Endometrial microvascular endothelial cells (primary cell): ENCODE measurements at regions not wholly inside any gene's neighbourhood (a gene's known extent, or its start where the extent isn't known, plus 50 kb on each side); places are given as distances from the start of the nearest gene placed in this dataset.

Experiments
- in situ Hi-C: cut with HindIII; loops from 2 replicates; pipeline ENCODE4 v1.10.0; 2017; ENCODE audit warnings: low sequenced_read_pairs, low pct_unique_long_range_greater_than_20kb; ENCODE audit errors: inconsistent ontology term

- in situ Hi-C loops, result no loop called here
Measured at GRCh38 chr12:42698213-42698612, 108.7 kb upstream of the PRICKLE1 start.

DNA sequence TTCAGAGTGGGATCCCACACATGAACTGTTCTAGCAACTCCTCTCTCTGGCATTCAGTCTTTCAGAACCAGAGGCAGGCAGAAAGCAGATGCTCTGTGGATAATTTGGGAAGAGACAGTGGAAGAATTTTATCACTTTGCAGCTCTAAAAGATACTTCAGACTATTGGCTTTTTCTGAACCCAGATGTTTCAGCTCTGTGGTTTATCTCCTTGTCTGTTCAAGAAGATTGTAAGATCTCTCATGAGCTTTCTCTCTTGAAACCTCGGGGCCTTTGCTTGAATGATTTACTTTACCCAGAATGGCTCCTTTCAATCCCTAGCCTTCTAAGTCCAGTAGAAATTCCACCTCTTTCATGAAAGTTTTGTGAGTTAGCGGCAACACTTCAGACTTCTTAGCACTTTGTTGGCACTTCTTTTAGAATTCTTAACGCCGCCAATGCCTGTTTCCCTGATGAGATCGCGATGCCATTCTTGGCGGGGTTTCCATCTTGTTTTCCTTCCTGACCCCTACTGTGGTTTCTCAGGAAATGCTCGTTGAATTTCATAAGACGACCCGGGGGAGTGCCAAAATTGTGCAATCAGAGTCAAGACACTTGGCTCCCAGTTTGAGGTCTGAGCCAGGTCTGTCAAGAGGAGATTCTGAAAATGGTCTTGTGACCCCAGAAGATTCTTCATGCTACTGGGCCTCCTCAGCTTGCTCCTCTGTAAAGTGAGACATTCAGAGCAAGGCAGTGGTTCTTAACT, 107.0 kb upstream of the PRICKLE1 start:
- in situ Hi-C loops, result no loop called here

DNA sequence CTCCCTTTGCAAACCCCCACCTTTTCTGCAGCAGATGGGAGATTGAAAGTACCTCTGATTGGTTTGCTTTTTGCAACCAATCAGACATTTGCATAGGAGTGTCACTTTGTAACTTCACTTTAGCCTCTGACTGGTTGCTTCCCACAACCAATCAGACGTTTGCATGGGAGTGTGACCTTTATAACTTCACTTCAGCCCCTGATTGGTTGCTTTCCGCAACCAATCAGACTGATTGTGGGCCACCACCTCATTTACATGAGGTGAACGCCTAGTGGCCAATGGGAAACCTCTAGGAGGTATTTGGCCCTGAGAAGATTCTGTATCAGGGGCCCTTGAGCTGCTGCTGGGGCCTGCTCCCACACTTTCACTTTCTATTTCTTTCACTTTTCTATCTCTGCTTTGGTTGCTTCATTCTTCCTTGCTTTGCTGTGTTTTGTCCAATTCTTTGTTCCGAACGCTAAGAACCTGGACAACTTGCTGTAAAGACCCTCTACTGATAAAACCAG, 106.0 kb upstream of the PRICKLE1 start:
- in situ Hi-C loops, result no loop called here

DNA sequence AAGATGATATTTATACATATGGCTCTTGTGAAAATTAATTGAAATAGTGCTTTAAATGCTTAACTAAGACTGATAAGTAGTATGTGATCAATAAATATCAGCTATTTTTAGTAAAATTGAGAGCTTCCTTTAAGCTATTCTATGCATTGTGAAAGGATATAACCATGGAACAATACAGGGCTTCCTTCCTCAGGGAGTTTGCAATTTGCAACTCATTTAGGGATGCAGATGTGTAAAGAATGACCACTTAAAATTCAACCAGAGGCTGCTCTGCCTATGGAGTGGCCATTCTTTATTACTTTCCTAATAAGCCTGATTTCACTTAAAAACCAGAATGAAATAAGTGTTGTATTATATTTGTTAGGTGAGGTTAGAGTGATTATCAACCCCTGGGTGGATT, 103.2 kb upstream of the PRICKLE1 start:
- in situ Hi-C loops, result no loop called here

DNA sequence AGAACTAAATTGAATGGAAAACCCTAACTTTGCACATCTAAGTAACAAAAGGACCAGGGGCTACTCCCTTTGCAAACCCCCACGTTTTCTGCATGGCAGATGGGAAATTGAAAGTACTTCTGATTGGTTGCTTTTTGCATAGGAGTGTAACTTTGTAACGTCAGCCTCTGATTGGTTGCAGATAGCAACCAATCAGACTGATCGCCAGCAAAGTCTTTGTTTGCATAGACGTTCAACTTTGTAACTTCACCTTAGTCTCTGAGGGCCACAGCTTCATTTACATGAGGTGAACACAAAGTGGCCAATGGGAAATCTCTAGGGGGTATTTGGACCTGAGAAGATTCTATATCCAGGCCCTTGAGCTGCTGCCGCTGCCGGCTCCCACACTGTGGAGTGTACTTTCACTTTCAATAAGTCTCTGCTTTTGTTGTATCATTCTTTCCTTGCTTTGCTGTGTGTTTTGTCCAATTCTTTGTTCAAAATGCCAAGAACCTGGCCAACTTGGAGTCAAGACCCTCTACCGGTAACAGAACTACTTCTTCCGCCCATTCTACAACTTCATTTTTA, 102.5 kb upstream of the PRICKLE1 start:
- in situ Hi-C loops, result no loop called here

DNA sequence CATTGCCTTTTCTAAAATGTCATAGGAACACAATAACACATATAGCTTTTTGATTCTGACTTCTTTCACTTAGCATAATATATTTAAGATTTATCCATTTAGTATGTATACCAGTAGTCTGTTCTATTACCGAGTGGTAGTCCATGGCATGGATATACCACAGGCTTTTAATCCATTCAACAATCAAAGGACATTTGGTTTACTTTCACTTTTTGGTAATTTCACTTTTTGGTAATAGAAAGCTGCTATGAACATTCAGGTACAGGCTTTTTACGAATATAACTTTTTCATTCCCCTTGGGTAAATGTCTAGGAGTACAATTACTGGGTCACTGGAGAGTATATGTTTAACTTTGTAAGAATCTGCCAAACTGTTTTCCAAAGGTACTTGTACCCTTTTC, 100.7 kb upstream of the PRICKLE1 start:
- in situ Hi-C loops, result no loop called here

DNA sequence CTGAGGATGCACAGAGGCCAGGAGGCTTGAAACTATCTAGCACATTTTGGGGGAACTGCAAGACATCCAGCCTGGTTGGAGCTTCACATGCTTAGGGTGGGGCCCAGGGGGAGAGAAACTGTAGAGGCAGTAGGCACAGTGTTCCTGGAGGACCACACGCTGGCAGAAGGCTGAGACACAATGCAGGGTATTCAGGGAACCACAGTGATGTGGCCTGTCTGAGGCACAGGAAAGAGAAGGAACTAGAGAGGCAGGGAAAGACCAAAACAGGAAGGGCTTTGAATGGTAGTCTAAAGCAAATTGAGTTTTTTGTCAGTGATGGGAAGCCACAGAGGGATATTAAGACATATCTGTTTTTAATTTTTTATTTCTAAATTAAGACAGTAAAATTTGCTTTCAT, 100.2 kb upstream of the PRICKLE1 start:
- in situ Hi-C loops, result no loop called here

DNA sequence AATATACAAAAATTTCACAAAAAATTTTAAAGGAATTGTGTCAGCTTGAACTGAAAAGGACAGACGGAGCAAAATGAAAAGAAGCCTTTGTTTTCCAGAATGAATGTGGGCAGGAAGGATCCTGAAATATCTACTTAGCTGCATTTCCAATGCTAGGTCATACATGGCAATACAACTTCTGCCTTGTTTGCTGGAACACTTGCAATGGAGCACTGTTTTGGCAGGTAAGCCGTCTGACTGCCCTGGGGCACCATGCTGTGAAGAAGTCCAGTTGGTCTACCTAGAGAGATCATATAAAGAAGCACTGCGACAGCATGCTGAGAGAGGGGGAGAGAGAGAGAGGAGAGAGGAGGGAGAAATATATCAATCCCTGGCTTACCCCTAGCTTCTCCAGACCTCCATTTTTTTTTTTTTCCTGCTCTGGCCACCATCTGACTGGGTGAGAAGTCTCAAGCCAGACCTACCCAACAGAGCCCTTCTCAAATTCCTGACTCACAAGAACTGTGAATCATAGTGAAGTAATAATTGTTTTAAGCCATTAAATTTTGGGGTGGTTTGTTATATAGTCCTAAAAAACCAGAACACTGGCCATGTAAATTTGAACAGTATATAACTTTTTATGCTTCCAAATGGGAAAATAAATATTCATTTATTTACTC, 97.1 kb upstream of the PRICKLE1 start:
- in situ Hi-C loops, result no loop called here

GRCh38 chr12:42684802-42685071, 95.2 kb upstream of the PRICKLE1 start:
- in situ Hi-C loops, result no loop called here

GRCh38 chr12:42683933-42684801, 94.6 kb upstream of the PRICKLE1 start:
- in situ Hi-C loops, result no loop called here

DNA sequence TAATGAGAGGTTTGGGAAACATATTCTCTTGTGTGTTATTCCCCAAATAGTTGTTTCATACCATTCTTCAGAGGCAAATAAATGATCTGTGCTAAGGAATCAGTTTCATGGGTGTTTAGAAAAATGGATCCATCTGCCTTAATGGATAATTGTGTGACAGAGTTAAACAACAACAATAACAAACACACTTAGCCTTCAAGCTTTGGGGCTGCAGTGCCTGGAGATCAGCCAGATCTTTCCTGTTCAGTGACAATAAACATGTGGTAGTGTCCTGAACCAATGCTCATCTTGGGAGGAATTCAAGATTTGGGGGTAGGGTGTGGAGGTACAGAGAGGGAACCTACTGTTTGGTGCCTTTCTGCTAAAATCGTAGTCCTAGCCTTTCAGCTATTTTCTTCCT, 93.7 kb upstream of the PRICKLE1 start:
- in situ Hi-C loops, result no loop called here

DNA sequence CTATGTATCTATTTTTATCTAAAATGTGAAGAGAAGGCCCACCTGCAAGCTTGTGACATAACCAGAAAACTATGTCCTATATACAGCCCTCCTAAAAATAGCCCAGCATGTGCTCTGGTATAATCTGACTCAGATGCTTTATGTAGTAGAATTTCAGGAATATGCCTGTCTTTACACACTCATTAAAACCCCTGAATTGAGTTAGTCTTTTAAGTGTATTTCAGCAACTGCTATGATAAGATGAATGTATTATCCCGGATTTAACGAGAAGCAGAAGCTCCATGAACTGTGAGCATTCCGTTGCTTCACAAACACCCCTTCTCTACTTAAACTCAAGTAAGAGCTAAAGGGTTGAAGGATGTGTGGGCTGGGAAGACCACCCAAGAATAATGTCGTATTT, 89.9 kb upstream of the PRICKLE1 start:
- in situ Hi-C loops, result no loop called here

DNA sequence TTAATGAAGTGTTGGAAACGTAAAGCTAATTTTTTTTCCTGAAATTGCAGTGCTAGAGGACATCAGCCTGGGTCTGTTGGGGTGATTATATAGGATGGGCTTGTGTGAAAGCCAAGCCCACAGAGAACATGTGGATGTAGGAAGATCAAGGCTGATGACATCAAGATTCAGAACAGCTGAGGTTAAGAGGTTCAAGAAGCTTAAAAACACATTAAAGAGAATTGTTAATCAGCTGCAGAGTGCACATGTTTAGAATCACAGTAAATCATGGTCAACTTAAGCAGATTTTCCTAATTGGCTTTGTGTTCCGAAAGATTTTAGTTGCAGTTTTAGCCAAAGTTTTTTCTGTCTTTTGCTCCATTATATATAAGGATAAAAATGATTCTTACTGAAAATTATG, 87.9 kb upstream of the PRICKLE1 start:
- in situ Hi-C loops, result no loop called here

DNA sequence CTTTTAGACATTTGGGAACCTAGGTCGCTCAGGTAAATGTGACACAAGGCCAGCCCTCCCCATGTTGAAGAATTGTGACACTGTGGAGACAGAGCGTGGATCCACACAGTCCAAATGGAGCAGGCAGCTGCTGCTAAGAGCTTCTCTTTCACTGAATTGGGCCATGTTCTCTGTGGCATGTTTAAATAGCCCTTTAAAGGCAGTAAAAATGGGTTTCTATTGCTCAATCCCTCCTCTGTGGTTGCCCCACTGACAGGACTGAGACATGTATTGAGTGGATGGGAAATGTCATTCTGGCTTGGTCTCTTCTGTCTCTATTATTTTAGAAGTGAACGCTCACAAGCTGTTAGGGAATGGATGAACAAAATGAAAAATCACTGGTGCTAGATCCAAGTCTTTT, 84.0 kb upstream of the PRICKLE1 start:
- in situ Hi-C loops, result no loop called here

DNA sequence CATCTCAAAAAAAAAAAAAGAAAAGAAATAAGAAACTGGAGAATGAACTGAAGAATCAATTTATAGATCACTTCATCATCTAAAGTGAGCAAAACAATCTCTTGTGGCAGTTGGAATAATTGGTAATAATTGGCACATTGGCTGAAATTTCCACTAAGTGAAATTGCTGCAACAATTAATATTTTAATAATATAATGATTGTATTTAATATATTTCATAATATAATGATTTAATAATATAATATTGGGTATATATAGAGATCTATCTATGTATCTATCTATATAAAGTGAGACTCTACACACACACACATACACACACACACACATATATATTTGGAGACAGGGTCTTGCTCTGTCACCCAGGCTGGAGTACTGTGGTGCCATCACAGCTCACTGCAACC, 81.2 kb upstream of the PRICKLE1 start:
- in situ Hi-C loops, result no loop called here

DNA sequence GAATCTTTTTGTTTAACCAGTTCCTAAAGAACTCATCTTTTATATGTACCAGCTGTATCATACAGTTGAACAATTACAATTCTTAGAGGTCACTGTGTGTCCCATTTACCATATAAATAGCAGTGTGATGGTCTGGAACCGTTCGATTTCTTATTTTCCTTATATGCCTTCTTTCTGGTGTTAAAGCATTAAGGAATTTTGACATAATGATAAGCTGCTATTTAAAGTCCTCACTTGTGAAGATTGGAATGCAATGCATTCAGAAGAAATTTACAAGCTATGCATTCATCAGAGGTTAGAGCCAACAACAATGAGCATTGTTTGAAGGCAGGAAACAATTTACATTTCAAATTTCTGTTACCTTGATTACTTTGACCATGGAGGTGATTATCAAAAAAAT, 80.0 kb upstream of the PRICKLE1 start:
- in situ Hi-C loops, result no loop called here

DNA sequence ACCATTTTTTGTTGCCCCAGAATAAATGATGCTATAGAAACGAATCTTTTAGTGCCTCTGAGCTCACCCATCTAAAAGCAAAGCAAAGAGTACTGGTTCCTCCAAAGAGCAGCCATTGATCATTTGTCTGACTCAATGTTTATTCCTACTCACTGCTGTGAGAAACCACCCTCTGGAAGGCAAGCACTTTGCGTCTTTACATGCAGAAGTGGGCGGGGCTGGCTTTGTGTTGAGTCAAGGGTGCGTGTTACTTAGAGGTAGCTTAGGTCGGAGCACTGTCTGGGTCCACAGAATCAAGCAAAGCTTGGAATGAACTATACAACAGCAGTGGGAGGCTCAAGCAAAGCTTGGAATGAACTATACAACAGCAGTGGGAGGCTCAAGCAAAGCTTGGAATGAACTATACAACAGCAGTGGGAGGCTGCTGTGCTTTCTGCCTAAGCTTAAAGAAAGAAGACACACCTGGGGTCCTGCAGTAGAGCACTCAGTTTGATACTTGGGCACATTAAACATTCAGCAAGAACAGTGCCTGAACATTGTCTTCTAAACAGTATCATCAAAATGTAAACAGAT, 77.2 kb upstream of the PRICKLE1 start:
- in situ Hi-C loops, result no loop called here

DNA sequence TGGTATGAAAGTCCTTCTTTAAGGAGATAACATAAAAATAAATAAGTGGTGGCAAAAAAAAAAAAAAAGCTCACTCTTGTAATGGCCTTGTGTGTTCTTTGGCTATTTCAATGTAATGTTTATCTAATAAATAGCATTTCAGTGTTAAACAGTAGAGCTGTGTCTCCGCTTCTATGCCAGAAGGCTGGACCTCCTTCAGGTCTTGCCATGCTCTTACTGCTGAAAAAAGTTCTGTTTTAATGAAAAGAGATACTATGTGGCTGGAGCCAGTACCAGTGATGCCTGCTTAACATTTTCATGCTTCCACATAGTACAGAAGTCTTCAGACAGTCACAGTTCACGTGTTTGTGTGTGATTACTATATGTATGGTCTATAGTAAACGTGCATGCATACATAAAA, 74.1 kb upstream of the PRICKLE1 start:
- in situ Hi-C loops, result no loop called here
